Mucosa of rectum (tissue), 2 donors: ENCODE measurements at regions not wholly inside any gene's neighbourhood (a gene's known extent, or its start where the extent isn't known, plus 50 kb on each side); places are given as distances from the start of the nearest gene placed in this dataset.
"Not testable (repeated sequence)": the region's sequence is repeated elsewhere in the genome, so short reads cannot be mapped to it uniquely, and the experiment has no call there.

Experiments used
- H3K27ac ChIP-seq, 2 donors: one replicate each; pipeline ENCODE4 v1.7.0; 2013; ENCODE audit warnings: inconsistent platforms in 2 of 2, low read depth in 2 of 2, low read length in 2 of 2
- H3K27me3 ChIP-seq, 2 donors: one replicate each; pipeline ENCODE4 v1.7.0; 2013; ENCODE audit warnings: low read length in 2 of 2; ENCODE audit not compliant: control insufficient read depth in 2 of 2, insufficient read depth in 2 of 2
- H3K36me3 ChIP-seq, 2 donors: one replicate each; pipeline ENCODE4 v1.7.0; 2013; ENCODE audit warnings: low read length in 2 of 2; ENCODE audit not compliant: control insufficient read depth in 2 of 2, insufficient read depth in 2 of 2
- H3K4me1 ChIP-seq, 2 donors: one replicate each; pipeline ENCODE4 v1.7.0; 2013; ENCODE audit warnings: low read length in 2 of 2, mild to moderate bottlenecking in 1 of 2; ENCODE audit not compliant: control insufficient read depth in 2 of 2, insufficient read depth in 2 of 2
- H3K4me3 ChIP-seq, 2 donors: one replicate each; pipeline ENCODE4 v1.7.0; 2013; ENCODE audit warnings: low read length in 2 of 2
- H3K9ac ChIP-seq, 2 donors: one replicate each; pipeline ENCODE4 v1.7.0; 2013; ENCODE audit warnings: low read length in 2 of 2, low read depth in 1 of 2, mild to moderate bottlenecking in 1 of 2
- H3K9me3 ChIP-seq, 2 donors: one replicate each; pipeline ENCODE4 v1.7.0; 2013; ENCODE audit warnings: low read length in 2 of 2; ENCODE audit not compliant: control insufficient read depth in 2 of 2
- donor health status: healthy.
- donor health status: Normal muscosa, but diverticular disease.

DNA sequence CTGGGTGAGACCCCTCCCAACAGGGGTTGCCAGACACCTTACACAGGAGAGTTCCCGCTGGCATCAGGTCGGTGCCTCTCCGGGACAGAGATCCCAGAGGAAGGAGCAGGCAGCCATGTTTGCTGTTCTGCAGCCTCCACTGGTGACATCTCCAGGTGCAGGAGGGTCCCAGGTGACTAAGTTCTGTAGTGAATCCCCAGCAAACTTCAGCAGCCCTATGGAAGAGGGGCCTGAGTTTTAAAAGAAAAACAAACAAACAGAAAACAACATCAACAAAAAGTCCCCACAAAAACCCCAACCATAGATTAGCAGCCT, 515.1 kb downstream of the FRK start:
- Histone ChIP-seq H3K36me3 (no peaks in the 10 kb centered on the region), H3K4me1 (no peaks in the 10 kb centered on the region), H3K9ac (no peak overlapping the region), H3K27ac (no peak overlapping the region), H3K9me3 (no peaks in the 10 kb centered on the region), H3K27me3 (no peaks in the 10 kb centered on the region), H3K4me3 (no peak overlapping the region)

GRCh38 chr6:115544765-115545671, 515.7 kb downstream of the FRK start:
- Histone ChIP-seq H3K4me1 (no peaks in the 10 kb centered on the region), H3K4me3 (no peak overlapping the region)

GRCh38 chr6:115540077-115540869, 520.4 kb downstream of the FRK start:
- Histone ChIP-seq H3K36me3 (no peaks in the 10 kb centered on the region), H3K27ac (no peak overlapping the region), H3K27me3 (no peaks in the 10 kb centered on the region), H3K9ac (no peak overlapping the region), H3K4me3 (no peak overlapping the region), H3K4me1 (no peaks in the 10 kb centered on the region), H3K9me3 (no peaks in the 10 kb centered on the region)

More at GRCh38 chr6:115544765-115545671, 515.7 kb downstream of the FRK start:
- no peaks in the 10 kb centered on the region for H3K9me3 ChIP-seq
- H3K27ac ChIP-seq, result no peak overlapping the region
- no peak overlapping the region for H3K9ac ChIP-seq
- no peaks in the 10 kb centered on the region for H3K27me3 ChIP-seq
- H3K36me3 ChIP-seq, result no peaks in the 10 kb centered on the region

DNA sequence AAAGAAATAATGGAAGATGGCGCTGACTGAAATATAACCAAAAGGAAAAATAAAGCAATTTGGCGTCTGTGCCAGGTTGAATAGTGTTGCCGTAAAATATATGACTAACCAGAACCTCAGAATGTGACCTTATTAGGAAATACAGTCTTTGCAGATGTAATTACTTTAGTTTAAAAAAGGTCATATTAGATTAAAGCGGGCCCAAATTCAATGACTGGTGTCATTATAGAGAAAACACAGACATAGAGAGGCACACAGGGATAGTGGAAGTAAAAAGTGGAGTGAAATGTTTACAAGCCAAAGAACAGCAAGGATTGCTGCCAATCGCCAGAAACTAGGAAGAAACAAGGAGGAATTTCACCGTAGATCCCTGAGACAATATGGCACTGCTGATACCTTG, 521.2 kb downstream of the FRK start:
- Histone ChIP-seq H3K4me1 (no peaks in the 10 kb centered on the region), H3K9me3 (no peaks in the 10 kb centered on the region), H3K4me3 (no peak overlapping the region), H3K27ac (no peak overlapping the region), H3K9ac (no peak overlapping the region), H3K36me3 (no peaks in the 10 kb centered on the region), H3K27me3 (no peaks in the 10 kb centered on the region)

DNA sequence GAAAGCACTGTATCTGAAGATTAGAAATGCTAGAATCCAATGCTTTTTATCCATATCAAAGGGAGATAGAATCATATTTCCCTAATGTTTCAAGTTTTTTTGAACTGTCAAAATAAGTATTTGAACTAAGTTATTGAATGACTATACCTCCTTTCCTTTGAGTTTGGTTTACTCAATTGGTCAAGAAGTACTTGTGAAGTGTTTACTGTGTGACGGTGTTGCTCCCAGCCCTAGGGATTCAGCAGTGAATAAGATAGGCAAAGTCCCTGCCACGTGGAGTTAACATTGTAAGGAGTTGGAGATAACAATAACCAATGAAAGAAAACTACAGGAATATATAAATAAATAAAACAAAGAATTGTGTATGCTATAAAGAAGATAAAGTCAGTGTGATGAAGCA, 535.9 kb downstream of the FRK start:
- Histone ChIP-seq H3K4me1 (no peaks in the 10 kb centered on the region), H3K36me3 (no peaks in the 10 kb centered on the region), H3K4me3 (no peak overlapping the region), H3K27ac (no peak overlapping the region), H3K27me3 (no peaks in the 10 kb centered on the region), H3K9ac (no peak overlapping the region), H3K9me3 (no peaks in the 10 kb centered on the region)

DNA sequence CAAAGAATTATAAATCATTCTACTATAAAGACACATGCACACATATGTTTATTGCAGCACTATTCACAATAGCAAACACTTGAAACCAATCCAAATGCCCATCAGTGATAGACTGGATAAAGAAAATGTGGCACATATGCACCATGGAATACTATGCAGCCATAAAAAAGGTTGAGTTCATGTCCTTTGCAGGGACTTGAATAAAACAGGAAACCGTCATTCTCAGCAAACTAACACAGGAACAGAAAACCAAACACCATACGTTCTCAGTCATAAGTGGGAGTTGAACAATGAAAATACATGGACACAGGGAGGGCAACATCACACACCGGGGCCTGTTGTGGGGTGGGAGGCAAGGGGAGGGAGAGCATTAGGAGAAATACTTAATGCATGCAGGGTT, 538.9 kb downstream of the FRK start:
- H3K27me3 ChIP-seq, result not testable (repeated sequence)

GRCh38 chr6:115514656-115515055, 546.0 kb downstream of the FRK start:
- H3K27me3 ChIP-seq, result no peaks in the 10 kb centered on the region
- H3K4me1 ChIP-seq, result no peaks in the 10 kb centered on the region
- H3K27ac ChIP-seq, result no peak overlapping the region
- no peaks in the 10 kb centered on the region for H3K36me3 ChIP-seq
- H3K9me3 ChIP-seq, result peaks cover 0 to 1% of the 10 kb centered on the region in 2 donors
- H3K4me3 ChIP-seq, result no peak overlapping the region
- no peak overlapping the region for H3K9ac ChIP-seq

More for the DNA sequence above, 538.9 kb downstream of the FRK start:
- H3K9me3 ChIP-seq, H3K36me3 ChIP-seq, H3K9ac ChIP-seq, H3K4me3 ChIP-seq, H3K4me1 ChIP-seq, H3K27ac ChIP-seq: not testable (repeated sequence)

GRCh38 chr6:115512923-115513322, 547.8 kb downstream of the FRK start:
- H3K9ac ChIP-seq, result no peak overlapping the region
- no peaks in the 10 kb centered on the region for H3K4me1 ChIP-seq

GRCh38 chr6:115511771-115512170, 548.9 kb downstream of the FRK start:
- Histone ChIP-seq H3K27me3 (no peaks in the 10 kb centered on the region), H3K27ac (no peak overlapping the region), H3K36me3 (no peaks in the 10 kb centered on the region), H3K4me1 (no peaks in the 10 kb centered on the region), H3K4me3 (no peak overlapping the region), H3K9me3 (peaks cover 0 to 1% of the 10 kb centered on the region in 2 donors), H3K9ac (no peak overlapping the region)

More at GRCh38 chr6:115512923-115513322, 547.8 kb downstream of the FRK start:
- Histone ChIP-seq H3K36me3 (no peaks in the 10 kb centered on the region), H3K4me3 (no peak overlapping the region), H3K27ac (no peak overlapping the region), H3K27me3 (no peaks in the 10 kb centered on the region), H3K9me3 (peaks cover 0 to 1% of the 10 kb centered on the region in 2 donors)

DNA sequence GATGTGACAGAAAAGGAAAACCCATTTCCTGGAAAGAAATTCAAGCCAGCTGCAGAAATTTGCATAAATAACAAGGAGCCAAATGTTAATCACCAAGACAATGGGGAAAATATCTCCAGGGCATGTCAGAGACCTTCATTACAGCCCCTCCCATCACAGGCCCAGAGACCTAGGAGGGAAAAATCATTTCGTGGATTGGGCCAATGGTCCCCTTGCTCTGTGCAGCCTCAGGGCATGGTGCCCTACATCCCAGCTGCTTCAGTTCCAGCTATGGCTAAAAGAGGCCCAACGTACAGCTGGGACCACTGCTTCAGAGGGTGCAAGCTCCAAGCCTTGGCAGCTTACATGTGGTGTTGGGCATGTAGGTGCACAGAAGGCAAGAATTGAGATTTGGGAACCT, 558.3 kb downstream of the FRK start:
- not testable (repeated sequence) for H3K36me3 ChIP-seq, H3K27ac ChIP-seq, H3K27me3 ChIP-seq, H3K9ac ChIP-seq, H3K4me1 ChIP-seq, H3K9me3 ChIP-seq, H3K4me3 ChIP-seq
